GM21619 (cell line): ENCODE measurements at regions not wholly inside any gene's neighbourhood (a gene's known extent, or its start where the extent isn't known, plus 50 kb on each side); places are given as distances from the start of the nearest gene placed in this dataset.
"Not testable (repeated sequence)": the region's sequence is repeated elsewhere in the genome, so short reads cannot be mapped to it uniquely, and the experiment has no call there.

ENCODE experiments used
- ATAC-seq: cut with Tn5 transposase; IDR thresholded peaks from one replicate; pipeline ENCODE4 v1.9.1; 2021; ENCODE audit not compliant: unreplicated experiment

GRCh38 chr13:87972568-87972967 is 301.4 kb downstream of the SLITRK5 start:
- no peak for ATAC-seq

GRCh38 chr13:87975035-87975434 is 303.9 kb downstream of the SLITRK5 start:
- no peak for ATAC-seq

- ATAC-seq = not testable (repeated sequence)
Measured at GRCh38 chr13:87976650-87977049, 305.5 kb downstream of the SLITRK5 start.

- ATAC-seq = no peak
Measured at GRCh38 chr13:87981416-87981815, 310.2 kb downstream of the SLITRK5 start.

- ATAC-seq = no peak
Measured at GRCh38 chr13:87982400-87982799, 311.2 kb downstream of the SLITRK5 start.

- no peak for ATAC-seq
Measured at GRCh38 chr13:87986639-87987250, 315.6 kb downstream of the SLITRK5 start.

- ATAC-seq = no peak
Measured at GRCh38 chr13:87998081-87998480, 326.9 kb downstream of the SLITRK5 start.

- ATAC-seq = no peak
Measured at GRCh38 chr13:87999240-87999700, 328.1 kb downstream of the SLITRK5 start.

GRCh38 chr13:87999788-88000187 is 328.6 kb downstream of the SLITRK5 start:
- no peak for ATAC-seq

- no peak for ATAC-seq
Measured at GRCh38 chr13:88000239-88000638, 329.1 kb downstream of the SLITRK5 start.

GRCh38 chr13:88000787-88001186 is 329.6 kb downstream of the SLITRK5 start:
- no peak for ATAC-seq

- no peak for ATAC-seq
Measured at GRCh38 chr13:88005188-88005587, 334.0 kb downstream of the SLITRK5 start.

- ATAC-seq = no peak
Measured at GRCh38 chr13:88014527-88014926, 343.4 kb downstream of the SLITRK5 start.

- no peak for ATAC-seq
Measured at GRCh38 chr13:88022431-88023208, 351.4 kb downstream of the SLITRK5 start.

GRCh38 chr13:88026241-88026640 is 355.1 kb downstream of the SLITRK5 start:
- no peak for ATAC-seq

GRCh38 chr13:88031980-88032559 is 360.9 kb downstream of the SLITRK5 start:
- no peak for ATAC-seq

- ATAC-seq = not testable (repeated sequence)
Measured at GRCh38 chr13:88036205-88036604, 365.0 kb downstream of the SLITRK5 start.

- no peak for ATAC-seq
Measured at GRCh38 chr13:88042489-88042888, 371.3 kb downstream of the SLITRK5 start.

GRCh38 chr13:88051746-88052482 is 380.7 kb downstream of the SLITRK5 start:
- no peak for ATAC-seq

- ATAC-seq = no peak
Measured at GRCh38 chr13:88063741-88064140, 392.6 kb downstream of the SLITRK5 start.

GRCh38 chr13:88066847-88067246 is 395.7 kb downstream of the SLITRK5 start:
- ATAC-seq = no peak
